Left kidney (tissue), 1 donor: ENCODE measurements at regions not wholly inside any gene's neighbourhood (a gene's known extent, or its start where the extent isn't known, plus 50 kb on each side); places are given as distances from the start of the nearest gene placed in this dataset.

Experiments used
- DNase-seq: peaks from one replicate; pipeline ENCODE4 v3.0.0-alpha.2; 2013

DNA sequence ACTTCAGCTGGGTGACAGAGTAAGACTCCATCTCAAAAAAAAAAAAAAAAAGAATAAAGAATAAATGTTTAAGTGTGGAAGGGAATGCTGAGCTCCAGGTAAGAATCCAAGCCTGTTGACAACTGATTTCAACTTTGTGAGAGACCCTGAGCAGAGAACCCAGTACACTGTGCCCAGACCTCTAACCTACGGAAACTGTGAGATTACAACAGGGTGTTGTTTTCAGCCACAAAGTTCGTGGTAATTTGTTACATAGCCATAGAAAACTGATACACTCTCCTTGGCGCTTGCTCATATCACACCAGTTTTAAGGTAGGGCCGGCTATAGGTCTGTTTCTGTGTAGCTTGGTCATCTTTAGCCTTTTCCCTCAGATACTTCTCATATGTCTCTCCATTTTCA, 98.4 kb upstream of the PAPOLG start:
- DNase-seq, result no peak

DNA sequence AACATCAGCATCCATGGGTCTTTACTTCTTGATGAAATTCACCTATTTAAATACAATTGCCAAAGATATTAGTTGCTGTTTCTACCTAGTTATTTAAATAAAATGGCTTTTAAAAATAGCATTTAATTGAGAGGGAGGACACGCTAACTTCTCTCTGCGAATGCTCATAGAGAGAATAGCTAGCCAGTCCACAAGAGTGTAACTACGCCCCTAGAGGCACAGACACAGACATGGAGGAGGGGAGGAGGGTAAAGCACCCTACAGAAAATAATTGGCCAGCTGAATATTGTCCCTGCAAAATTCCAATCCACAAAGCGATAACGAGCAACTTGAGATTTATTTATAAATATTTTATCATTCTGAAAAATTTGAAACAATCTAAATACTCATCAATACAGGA, 97.0 kb upstream of the PAPOLG start:
- DNase-seq, result no peak

DNA sequence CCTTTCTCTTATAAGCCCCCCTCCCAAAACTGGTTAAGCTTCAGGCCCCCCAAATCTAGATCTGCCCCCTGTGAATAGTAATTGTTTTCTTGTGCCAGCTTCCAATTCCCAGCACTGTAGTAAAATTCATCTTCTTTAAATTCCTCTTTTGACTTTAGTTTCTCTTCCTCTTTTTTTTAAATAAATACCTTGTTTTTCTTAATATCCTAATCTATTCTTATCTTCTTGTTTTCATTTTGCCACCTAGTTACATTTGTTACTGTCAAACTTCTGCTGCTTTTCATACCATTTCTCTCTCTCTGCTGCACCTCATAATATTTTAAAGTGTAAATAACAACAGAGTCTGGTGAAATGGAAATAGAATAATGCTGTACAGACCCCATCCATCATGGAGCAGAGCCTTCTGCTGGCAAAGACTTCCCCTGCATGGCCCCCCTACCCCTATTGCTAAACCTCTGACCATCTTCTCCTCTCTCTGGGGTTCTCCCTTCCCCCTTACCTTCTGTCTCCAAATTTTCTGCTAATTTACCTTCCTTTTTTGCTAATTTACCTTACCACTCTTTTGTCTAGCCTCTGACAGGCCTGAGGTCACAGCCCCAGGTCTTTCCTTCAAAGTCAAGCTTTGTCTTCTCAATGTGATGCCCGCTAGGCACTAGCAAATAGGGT, 94.9 kb upstream of the PAPOLG start:
- no peak for DNase-seq

DNA sequence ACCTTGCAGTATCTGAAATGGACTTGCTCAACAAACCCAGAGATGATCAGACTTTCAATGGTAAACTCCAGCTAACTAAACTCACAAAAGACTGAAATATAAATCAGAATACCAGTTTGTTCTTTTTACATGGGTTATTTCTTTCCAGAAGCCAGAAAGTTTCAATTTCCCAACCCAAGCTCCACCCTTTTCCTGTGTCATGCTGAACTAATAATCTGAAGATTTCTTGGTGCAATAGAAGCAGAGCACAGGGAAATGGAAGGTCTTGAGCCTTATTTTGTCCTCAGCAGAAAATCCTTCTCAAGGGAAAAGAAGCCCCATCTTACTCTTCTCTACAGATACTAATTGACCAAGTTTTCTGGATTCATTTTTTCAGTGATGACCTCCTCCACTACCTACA, 93.3 kb upstream of the PAPOLG start:
- DNase-seq, result no peak

DNA sequence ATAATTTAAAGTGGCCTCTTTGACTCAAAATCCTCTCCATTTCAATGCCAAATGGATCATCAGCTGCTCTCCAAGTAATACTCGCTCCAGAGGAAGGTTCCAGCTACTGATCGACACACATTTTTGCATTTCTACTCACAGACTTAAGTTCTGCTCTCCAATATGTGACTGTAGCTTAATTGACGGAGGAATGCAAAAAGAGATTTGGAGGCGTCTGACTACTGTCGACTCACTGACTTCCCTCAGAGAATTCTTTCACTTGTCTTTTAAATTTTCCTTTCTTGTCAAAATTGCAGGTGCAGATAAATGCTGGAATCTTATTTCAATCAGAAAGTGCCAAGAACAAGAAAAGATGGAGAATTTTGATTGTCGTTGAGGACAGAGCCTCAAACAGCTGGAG, 84.1 kb upstream of the PAPOLG start:
- DNase-seq, result no peak

DNA sequence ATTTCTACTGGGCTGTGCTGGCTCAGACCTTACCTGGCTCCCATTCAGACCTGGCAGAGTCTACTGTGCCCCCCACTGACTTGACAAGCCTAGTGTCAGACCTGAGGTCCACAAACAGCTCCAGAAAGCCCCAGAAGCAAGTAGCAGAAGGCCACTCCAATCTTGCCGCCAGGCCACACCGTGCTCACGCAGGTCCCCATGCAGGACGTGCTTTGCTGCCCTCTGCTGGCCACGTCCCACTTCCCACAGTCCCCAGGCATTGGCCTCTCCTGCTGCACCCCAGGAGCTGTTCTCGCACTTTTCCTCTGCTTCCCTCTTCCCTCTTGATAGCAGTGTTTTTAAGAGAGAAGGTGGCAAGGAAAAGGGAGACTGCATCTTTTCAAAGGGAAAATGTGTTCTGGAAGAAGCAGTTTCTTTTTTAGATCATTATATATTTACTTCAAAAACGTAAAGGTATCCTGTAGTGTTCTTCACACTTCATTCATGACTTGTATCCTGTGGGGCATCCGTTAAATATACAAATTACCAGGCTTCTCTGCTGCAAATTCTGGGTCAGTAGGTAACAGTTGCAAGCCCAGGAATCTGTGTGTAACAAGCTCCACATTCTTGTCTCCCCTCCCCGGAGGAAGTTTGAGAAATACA, 81.4 kb upstream of the PAPOLG start:
- peak; percentile 73 for DNase-seq

DNA sequence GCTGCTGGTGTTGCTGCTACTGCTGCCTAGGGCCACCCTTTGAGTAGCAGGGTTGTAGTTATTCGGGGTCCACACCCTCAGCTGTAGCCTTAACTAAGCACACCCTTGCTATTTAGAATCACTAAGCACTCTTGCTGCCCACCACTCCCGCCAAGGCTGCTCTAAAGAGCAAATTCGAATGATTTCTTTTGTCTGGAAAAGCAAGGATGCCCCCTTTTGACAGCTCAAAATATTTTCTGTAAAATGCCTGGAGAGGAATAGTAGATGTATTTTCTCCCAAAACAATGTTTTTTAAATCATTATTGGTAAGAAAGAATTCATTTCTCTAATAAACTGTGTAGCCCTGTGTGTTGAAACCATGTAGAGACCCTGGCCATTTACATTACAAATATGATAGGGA, 80.8 kb upstream of the PAPOLG start:
- DNase-seq, result no peak

DNA sequence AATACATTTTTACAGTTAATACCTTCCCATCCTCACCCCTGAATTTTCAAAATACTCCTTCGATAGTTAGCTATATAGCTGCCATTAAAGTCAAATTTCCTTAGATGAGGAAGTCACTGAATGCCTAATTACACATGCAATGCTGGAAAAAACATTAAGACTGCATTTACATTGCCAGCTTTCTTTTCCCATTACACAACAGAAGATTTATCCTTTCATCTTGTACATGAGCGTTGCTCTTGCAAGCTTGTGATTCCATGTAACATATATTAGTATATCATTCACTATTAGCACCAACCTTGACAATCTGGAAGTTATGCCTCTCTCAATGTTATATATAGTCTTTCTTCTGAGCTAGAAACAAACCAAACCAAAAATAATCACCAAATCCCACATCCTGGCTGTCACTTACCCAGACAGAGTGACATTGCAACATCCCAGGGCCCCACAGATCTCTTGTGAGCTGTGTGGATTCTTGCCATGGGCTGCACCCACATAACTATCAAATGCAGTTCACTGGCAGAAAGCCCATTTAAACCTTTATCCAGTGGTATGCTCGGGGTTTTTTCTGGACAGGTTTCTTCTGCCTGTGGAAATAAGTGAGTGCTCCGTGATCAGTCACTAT, 79.2 kb upstream of the PAPOLG start:
- DNase-seq, result no peak

DNA sequence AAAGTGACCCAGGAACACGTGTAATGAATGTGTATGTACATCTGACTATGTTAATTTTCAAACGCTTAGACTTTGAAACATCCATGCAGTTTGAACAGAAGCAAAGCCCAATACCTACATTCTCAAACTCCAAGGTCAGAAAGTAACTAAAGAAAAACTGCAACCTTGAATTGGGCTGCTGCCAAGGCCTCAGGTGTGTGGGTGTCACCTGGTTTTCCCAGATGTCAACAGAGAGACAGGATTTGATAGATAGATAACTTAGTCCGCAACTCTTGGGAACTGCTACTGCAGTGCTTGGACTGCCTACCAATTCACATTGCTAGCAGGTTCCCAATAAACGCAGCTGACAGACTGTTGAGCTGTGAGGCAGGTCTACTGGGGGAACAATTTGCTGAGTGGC, 78.7 kb upstream of the PAPOLG start:
- DNase-seq, result no peak

DNA sequence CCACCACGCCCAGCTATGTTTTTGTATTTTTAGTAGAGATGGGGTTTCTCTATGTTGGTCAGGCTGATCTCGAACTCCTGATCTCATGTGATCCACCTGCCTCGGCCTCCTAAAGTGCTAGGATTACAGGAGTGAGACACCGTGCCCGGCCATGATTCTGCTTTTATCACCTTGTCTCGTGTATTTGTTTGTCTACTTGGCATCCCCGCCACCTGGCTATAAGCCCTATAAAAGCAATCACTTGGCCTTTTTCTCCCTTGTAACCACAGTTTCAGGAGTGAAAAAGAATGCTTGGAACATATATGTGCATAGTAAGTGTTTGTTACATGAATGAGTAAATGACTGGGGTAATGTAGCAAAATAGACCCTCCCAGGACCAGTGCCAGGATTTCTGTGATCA, 77.5 kb upstream of the PAPOLG start:
- no peak for DNase-seq

DNA sequence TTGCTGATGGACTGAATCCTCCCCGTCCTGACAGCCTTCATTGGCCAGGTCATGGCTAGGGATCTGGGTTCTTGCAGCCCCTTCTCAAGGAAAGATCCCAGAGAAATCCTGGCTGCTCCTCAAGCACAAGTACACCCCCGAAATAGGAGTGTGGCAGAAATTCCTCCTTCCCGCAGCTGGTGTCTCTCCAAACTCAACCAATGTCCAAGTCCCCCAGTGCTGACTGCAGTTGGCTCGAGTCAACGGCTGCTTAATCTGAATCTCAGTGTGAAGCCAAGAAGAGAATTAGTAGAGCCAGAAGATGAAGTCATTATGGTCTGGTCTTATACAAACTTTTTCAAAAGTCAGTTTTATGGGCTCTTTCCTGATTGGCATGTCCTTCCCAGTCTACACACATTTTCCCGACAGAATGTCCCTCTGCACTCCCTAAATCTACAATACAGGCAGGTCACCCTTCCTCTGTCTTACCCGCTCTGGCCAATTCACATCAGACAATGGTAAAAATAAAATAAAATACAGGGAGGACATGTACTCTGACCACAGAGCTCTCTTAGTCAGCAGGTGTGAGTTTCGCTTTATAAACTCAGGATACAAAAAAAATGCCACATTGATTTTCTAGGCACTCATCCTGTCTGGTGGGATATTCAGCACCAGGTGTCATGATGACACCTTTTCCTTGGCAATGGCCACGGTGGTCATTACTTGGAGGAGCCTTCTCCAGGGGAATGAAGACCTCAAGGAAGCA, 76.9 kb upstream of the PAPOLG start:
- DNase-seq, result no peak

DNA sequence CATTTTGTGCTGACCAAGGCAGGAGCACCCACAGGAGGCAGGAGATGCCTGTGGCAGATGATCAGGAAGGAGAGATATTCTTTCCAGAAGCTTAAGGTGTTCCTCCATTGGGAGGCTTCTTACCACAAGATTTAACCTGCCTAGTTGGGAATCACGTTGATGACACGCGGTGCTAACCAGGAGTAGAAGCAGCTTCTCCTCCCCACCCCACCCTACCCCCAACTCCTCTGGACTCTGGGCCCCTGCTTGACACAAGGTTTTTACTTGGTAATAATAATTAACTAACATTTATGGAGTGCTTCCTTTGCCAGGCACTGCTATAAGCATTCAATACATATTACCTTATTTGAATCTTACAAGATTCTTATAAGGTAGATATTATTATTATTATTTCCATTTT, 62.5 kb upstream of the PAPOLG start:
- DNase-seq, result no peak

DNA sequence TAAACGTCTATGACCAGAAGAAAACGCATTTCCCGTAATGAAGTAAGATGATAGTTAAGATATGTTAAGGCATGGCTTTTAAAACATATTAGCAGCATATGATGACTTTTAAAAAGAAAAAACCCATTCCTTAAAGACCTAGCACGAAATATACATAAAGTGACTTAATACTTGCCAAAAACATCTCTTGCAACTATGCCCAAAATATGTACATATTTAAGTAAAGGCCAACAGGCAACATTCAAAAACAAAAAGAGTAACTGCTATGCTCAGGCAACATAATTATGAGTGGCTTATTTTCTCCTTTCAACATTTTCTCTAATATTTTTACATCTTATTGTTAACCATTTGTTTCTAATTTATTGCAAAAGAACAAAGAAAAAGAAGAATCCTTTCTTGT, 60.3 kb upstream of the PAPOLG start:
- no peak for DNase-seq

DNA sequence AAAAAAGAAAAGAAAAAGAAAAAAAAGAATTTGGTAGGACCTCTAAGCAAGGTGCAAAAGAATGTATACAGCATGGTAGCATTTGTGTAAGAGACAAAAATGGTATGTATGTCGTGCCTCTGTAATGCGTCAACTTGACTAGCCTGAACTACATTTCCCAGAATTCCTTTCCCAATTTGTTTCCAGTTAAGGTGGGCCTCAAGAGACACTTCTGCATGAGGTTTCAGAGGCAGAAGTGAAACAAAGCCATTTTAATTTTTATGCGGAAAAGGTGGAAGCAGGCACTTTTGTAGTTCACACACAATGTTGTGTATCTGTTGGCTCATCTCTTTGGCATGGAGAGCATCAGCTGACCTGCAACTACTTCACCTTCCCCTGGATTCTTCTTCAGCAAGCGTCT, 56.5 kb upstream of the PAPOLG start:
- no peak for DNase-seq

DNA sequence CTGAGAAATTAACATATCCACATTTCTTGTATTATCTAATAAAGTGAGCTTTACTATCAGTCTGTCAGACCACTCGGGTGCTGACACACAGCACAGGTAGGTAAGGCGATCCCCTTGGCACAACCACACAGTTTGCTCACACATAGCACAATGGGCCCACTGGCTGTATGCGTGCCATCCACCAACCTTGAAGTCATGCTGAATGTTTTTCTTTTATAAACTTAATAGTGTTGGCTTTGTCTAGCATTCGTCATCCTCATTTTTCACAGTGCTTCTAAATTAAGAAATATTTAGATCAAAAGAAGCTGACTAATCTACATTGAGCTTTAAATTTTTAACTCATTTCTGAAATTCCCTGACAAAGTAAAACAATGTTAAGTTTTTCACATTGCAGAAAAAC, 50.0 kb upstream of the PAPOLG start:
- DNase-seq, result no peak
